Frontal cortex (tissue), 3 donors: ENCODE measurements at regions not wholly inside any gene's neighbourhood (a gene's known extent, or its start where the extent isn't known, plus 50 kb on each side); places are given as distances from the start of the nearest gene placed in this dataset.

Source experiments
- DNase-seq, 2 donors: peaks; one replicate each; pipeline ENCODE4 v3.0.0; 2012; ENCODE audit warnings: low spot score in 2 of 2
- FAIRE-seq: peaks from 2 replicates; lab custom pipeline; 2012; peaks lifted over from hg19 to GRCh38; lab: Jason Lieb, UNC
- donor health status: control.
- donor health status: control.
- donor health status: control.

- FAIRE-seq (no peak), DNase-seq (no peak)
Observed at GRCh38 chr5:14056039-14056438, 87.1 kb upstream of the TRIO start.

- DNase-seq: no peak
- FAIRE-seq: no peak
Observed at GRCh38 chr5:14054965-14055963, 87.9 kb upstream of the TRIO start.

DNA sequence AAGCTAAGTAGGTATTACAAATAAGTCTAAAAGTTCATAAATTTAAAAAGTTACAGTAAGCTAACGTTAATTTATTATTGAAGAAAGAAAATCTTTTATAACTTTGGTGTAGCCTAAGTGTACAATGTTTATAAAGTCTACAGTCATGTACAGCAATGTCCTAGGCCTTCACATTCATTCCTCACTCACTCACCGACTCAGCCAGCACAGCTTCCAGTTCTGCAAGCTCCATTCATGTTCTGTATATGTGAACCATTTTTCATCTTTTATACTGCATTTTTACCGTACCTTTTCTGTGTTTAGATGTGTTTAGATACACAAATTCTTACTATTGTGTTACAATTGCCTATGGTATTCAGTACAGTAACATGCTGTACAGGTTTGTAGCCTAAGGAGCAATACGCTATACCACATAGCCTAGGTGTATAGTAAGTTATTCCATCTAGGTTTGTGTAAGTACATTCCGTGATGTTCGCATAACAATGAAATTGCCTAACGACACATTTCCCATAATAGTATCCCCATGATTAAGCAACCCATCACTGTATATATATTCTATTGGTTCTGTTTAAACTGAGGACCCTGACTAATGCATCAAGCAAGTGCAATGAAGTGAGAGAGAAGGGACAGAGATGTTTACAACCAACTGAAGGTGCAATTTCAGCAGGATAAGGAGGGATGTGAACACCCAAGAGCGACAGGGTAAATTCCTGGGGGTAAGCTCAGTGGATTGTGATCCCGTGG lies 88.9 kb upstream of the TRIO start:
- no peak for DNase-seq
- FAIRE-seq: no peak

- FAIRE-seq (no peak), DNase-seq (no peak)
Observed at GRCh38 chr5:14050821-14051220, 92.3 kb upstream of the TRIO start.

- DNase-seq: no peak
- no peak for FAIRE-seq
Observed at GRCh38 chr5:14048434-14048833, 94.7 kb upstream of the TRIO start.

DNA sequence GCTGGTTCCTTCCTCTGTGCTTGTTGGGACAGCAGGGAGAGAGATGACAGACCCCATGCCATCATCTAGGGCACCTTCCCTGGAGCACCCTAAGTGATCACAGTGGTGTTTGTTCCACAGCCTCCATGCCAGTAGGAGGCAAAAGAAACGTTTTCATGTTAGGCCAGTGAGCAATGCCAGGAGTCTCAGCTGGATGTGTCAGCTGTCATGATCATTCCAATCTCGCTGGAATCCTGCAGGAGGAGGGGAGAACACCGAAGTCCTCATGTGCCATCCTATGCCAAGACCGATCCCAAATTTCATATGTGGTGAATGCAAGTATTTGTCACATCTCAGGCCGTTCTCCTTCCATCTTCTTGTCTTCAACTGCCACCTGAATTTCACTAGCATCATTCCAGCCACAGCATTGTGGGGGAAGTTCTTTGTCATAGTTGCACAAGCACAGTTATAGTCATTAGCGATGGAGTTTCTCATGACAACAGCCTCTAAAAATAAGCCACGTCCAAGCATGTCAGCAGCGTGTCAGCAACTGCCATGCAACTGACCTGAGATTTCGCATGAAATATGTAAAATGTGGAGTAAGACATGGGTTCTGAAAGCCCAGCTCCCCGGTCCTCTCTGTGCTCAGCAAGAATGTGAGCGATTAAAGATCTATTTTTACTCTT lies 97.2 kb upstream of the DNAH5 start:
- DNase-seq: no peak
- no peak for FAIRE-seq

DNA sequence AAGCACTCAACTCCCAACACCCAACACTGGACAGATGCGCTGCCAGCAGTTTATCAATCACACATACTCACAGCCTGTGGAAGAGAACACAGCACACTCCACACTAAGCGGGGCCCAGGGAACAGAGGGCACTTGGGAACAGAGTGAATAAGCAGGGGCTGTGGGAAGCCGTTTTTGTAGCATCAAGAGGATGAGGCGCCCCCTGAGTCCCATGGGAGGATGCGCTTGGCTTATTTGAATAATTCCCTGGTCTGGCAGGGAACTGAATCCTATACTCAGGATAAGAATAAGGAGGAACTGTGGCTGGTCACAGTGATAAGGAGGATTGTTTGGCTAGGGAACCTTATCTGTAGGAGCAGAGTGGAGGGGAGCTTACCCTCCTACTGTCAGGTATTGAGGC lies 96.1 kb upstream of the DNAH5 start:
- no peak for FAIRE-seq
- no peak for DNase-seq

GRCh38 chr5:14039576-14039975 lies 95.1 kb upstream of the DNAH5 start:
- DNase-seq: no peak
- no peak for FAIRE-seq

DNA sequence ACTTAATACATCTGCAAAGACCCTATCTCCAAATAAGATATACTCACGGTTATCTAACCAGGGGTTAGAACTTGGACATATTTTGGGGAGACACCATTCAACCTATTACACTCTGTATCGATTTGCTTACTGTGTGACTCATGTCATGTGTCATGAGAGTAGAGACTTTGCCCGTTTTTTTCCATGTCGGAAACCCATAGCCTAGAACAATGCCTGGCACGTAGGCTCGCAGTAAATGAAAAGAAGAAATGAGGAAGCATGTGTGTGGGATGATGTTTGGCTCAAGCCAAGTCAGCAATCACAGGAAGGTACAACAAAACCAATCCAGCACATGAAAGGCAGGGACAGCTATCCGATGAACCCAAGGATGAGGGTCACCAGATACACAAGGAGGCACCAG lies 94.6 kb upstream of the DNAH5 start:
- DNase-seq (no peak), FAIRE-seq (no peak)

DNA sequence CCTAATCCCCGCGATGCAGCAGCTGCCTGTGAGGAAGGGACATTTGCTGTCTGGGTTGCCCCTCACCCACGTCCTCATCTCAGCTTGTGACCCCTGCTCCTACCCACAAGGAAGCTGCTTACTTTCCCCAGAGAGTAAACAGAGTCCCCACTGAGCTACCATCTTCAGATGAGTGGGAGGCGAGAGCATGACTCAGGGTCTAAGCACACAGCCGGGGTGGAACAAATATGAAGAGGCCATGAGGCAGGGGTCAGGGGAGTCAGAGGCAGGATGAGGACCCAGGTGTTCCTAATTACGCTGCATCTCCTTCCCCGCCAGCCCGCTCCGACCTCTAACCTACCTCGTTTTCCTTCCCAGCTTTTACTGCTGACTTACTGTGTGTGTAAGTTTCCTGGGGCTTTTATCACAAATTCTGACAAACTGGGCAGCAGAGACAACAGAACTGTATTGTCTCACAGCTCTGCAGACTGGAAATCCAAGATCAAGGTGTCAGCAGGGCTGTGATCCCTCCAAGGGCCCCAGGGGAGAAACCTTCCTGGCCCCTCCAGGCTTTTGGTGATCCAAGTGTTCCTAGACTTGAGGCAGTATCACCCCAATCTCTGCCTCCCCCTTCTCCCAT lies 94.0 kb upstream of the DNAH5 start:
- no peak for FAIRE-seq
- DNase-seq: no peak

DNA sequence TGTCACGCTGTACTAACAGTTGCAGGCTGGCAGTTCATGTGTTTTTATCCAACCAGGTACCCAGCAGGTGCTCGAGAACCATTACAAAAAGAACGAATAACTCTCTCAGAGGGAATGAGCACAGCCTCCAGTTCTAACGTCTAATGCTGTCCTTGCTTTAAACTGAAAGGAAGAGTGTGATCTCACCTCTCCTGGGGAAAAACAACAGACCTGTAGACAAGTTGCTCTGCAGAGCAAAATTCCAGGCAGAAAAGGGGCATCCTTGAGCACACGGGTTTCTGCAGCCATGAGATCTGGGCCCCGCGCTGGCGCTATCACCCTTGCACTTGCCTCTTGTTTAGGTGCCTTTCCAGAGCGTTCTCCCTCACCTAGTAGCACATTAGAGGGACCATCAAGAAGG lies 92.5 kb upstream of the DNAH5 start:
- no peak for FAIRE-seq
- DNase-seq: no peak

- DNase-seq (no peak), FAIRE-seq (no peak)
Observed at GRCh38 chr5:14036514-14036913, 92.0 kb upstream of the DNAH5 start.

DNA sequence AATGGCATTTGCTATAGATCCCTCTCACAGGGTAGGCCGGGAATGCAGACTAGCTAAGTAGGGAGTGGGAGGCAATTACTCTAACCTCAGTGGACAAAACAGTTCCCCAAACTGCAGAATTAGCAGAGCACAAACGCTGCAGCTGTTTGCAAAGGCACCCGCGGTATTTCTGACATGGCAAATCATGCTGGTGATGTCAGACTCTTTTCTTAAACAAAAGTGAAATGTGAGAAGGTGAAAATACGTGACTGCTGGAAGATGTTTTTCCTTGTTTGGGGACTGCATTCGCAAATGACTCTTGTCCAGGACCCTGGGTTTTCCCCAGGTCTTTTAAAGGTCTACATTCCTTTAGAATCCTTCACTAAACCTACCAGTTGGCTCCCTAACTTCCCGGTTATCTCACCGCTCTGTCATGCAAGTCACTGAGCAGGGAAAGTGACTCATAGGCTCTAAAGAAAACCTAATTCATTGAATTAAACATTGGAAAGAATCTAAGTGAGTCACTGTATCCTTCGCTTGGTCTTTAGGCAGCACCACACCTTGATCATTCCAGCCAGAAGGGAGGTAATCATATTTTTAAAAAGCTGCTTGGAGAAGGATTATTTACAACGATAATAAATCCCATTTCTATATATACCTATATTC lies 91.5 kb upstream of the DNAH5 start:
- FAIRE-seq (no peak), DNase-seq (peak in 1 of 2 donors; percentile 45)

DNA sequence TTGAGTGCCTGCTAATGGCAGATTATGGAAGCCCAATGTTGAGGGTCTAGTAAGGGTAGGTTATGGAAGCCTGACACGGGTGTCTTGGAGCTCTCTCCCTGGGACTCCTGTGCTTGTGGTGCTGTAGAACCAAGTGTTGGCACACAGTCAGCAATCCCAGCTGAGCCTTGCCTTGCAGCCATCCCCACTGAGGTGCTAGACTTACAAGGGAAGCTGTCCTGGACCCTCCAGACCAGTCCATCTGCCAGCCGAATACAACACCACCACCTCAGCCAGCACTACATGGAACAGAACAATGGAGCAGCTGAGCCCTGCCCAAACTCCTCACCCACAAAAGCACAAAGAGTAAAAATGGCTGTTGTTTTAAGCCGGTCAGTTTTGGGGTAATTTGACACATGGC lies 90.5 kb upstream of the DNAH5 start:
- FAIRE-seq: no peak
- DNase-seq: no peak

DNA sequence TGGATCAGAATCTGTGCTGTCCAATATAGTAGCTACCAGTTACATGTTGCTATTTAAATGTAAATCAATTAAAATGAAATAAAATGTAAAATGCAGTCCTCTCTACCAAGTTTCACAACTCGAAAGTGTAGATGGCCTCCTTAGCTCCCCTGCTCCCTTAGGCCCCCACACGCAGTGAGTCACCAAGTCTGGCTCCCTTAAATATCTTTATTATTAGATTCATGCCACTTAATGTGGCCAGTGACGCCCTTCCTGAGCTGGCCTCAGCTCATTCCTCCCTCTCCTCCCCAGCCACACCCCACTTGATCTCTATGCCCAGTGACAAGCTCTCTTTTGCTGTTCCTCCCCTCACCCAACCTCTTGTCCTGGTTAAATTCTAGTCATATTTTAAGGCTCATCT lies 88.4 kb upstream of the DNAH5 start:
- DNase-seq: no peak
- FAIRE-seq: no peak

DNA sequence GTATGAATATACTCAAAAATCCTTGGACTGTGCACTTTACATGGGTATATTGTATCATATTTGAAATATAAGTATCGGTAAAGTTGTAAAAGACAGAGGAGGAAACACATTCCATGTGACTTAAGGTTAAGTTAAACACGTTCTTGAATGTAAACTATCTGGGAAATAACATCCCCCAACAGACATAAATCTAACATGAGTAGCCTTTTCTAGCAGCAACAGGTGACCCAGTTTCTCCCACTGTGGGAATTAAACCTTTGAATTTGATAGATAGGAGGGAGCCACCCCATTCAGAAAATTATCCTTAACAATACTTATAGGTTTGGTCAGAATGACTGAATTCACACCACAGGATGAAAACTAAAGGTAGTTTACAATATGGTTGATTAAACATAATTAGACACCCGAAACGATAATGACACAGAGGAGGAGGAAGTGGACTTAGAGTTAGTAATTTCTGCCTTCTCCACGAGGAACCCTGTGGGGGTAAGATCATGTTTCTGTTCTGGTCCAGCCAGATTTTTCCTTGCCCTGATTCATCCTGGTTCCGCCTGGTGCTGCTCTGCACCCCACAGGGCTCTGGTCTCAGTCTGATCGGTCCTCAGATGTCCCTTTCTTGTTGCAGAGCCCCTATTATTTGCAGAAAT lies 84.6 kb upstream of the DNAH5 start:
- DNase-seq (no peak), FAIRE-seq (no peak)

DNA sequence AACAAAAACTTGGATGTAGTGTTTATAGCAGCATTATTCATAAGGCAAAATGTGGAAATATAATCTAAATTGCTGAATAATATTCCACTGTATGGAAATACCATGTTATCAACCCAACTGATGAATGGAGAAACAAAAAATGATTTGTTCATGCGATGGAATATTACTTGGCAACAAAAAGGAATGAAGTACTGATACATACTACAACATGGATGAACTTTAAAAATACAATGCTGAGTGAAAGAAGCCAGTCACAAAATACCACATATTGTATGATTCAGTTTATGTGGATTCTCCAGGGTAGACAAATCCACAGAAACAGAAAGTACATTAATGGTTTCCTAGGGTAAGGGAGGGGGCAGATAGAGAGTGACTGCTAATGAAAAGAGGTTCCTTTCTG lies 83.7 kb upstream of the DNAH5 start:
- DNase-seq (no peak), FAIRE-seq (no peak)

DNA sequence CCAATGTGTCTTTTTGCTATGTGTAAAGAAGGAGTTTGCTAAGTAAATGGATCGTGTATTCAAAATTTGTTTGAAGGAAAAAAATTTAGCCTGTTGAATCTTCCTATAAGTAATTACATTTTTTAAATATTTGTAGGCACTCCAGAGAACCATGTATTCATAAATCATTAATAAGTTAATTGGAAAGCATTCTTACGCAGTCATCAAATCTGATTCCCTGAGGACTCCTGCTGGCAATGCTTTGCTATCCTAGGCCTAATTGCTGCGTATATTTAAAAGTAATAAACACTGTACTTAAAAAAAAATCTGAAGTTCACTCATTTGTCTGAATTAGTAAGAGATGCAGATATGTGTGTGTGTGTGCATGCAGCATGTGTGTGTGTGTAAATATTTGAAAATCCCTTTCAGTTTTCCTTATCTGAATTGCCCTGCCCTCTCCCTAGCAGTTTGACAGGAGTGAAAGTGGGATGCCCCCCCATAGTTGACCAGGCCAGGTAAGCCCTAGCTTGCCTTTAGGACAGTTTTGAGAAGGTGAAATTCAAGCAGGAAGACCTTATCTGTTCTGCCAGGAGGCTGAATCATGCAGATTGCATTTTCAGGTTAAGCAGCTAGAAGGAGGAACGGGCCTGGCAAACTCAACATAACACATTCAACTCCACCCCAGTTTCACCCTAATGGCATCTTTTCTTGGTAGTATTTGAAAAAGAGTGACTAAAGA lies 81.2 kb upstream of the DNAH5 start:
- DNase-seq: no peak
- FAIRE-seq: no peak

- DNase-seq (no peak), FAIRE-seq (no peak)
Observed at GRCh38 chr5:14022971-14023370, 78.5 kb upstream of the DNAH5 start.
